IMR-90 (cell line): ENCODE measurements at regions not wholly inside any gene's neighbourhood (a gene's known extent, or its start where the extent isn't known, plus 50 kb on each side); places are given as distances from the start of the nearest gene placed in this dataset.

Experiments used
- CEBPB ChIP-seq: IDR thresholded peaks from 2 replicates; pipeline ENCODE4 v1.6.1; 2012; ENCODE audit warnings: low read depth, low read length, improper control_type of control experiment
- CHD1 ChIP-seq: IDR thresholded peaks from 2 replicates; pipeline ENCODE4 v1.6.1; 2012; ENCODE audit warnings: low read depth, low read length, improper control_type of control experiment
- MAFK ChIP-seq: IDR thresholded peaks from 2 replicates; pipeline ENCODE4 v1.6.1; 2012; ENCODE audit warnings: low read depth, low read length, improper control_type of control experiment
- MXI1 ChIP-seq: IDR thresholded peaks from 2 replicates; pipeline ENCODE4 v1.6.1; 2012; ENCODE audit warnings: low read depth, mild to moderate bottlenecking, low read length, moderate library complexity, borderline replicate concordance
- NFE2L2 ChIP-seq: fragments of 150-350 bp; IDR thresholded peaks from 2 replicates; pipeline ENCODE4 v1.6.1; 2016; ENCODE audit warnings: low read depth, mild to moderate bottlenecking, low read length
- POLR2A ChIP-seq: IDR thresholded peaks from 2 replicates; pipeline ENCODE4 v1.6.1; 2012; ENCODE audit warnings: mild to moderate bottlenecking, low read depth, low read length
- RAD21 ChIP-seq: IDR thresholded peaks from 2 replicates; pipeline ENCODE4 v1.6.1; 2012; ENCODE audit warnings: low read length, improper control_type of control experiment
- RCOR1 ChIP-seq: IDR thresholded peaks from 2 replicates; pipeline ENCODE4 v1.6.1; 2012; ENCODE audit warnings: mild to moderate bottlenecking, low read length, improper control_type of control experiment; ENCODE audit not compliant: insufficient replicate concordance
- RFX5 ChIP-seq: IDR thresholded peaks from 2 replicates; pipeline ENCODE4 v1.8.0; 2012; ENCODE audit warnings: low read depth, mild to moderate bottlenecking, low read length, moderate library complexity
- SMC3 ChIP-seq: fragments of 150-350 bp; IDR thresholded peaks from 2 replicates; pipeline ENCODE4 v1.6.1; 2016; ENCODE audit warnings: low read depth, mild to moderate bottlenecking, antibody characterized with exemption, low read length, moderate library complexity
- TF ChIP-seq, protein P1 (sequence below): conservative IDR thresholded peaks from 2 replicates; pipeline ENCODE4 v1.5.1; 2012; ENCODE audit warnings: mild to moderate bottlenecking, low read depth, low read length, improper control_type of control experiment
- TF ChIP-seq, protein P2 (sequence below): fragments of 150-350 bp; IDR thresholded peaks from 2 replicates; pipeline ENCODE4 v1.6.1; 2017; ENCODE audit warnings: mild to moderate bottlenecking, antibody characterized with exemption, low read length, low read depth
- TF ChIP-seq, protein P3 (sequence below): fragments of 150-350 bp; IDR thresholded peaks from 2 replicates; pipeline ENCODE4 v1.6.1; 2016; ENCODE audit warnings: low read depth, mild to moderate bottlenecking, low read length, moderate library complexity, borderline replicate concordance

DNA sequence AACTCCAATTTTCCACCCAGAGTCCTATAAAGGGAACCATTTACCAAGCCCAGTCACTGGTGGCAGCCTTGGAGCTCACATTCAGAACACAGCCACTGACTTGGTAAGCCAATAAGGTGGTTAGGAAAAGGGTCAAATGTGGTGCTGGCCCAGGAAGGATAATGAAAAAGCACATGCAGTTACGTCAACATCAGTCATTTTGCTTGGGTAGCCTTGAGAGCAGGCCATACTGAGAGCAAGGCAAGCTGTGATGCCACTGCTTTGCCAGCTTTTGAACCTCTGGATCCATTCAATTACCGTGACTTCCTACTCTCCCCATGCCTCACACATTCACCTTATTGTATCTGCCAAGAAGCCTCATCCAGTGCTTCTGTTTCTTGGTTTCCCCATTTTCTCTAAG is 253.6 kb downstream of the OPA1 start:
- TF ChIP-seq, protein P1, sequence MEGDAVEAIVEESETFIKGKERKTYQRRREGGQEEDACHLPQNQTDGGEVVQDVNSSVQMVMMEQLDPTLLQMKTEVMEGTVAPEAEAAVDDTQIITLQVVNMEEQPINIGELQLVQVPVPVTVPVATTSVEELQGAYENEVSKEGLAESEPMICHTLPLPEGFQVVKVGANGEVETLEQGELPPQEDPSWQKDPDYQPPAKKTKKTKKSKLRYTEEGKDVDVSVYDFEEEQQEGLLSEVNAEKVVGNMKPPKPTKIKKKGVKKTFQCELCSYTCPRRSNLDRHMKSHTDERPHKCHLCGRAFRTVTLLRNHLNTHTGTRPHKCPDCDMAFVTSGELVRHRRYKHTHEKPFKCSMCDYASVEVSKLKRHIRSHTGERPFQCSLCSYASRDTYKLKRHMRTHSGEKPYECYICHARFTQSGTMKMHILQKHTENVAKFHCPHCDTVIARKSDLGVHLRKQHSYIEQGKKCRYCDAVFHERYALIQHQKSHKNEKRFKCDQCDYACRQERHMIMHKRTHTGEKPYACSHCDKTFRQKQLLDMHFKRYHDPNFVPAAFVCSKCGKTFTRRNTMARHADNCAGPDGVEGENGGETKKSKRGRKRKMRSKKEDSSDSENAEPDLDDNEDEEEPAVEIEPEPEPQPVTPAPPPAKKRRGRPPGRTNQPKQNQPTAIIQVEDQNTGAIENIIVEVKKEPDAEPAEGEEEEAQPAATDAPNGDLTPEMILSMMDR: no peak
- TF ChIP-seq POLR2A: no peak
- no peak for TF ChIP-seq CEBPB
- no peak for TF ChIP-seq MAFK
- TF ChIP-seq, protein P2, sequence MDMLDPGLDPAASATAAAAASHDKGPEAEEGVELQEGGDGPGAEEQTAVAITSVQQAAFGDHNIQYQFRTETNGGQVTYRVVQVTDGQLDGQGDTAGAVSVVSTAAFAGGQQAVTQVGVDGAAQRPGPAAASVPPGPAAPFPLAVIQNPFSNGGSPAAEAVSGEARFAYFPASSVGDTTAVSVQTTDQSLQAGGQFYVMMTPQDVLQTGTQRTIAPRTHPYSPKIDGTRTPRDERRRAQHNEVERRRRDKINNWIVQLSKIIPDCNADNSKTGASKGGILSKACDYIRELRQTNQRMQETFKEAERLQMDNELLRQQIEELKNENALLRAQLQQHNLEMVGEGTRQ: no peak
- TF ChIP-seq SMC3: no peak
- no peak for TF ChIP-seq RCOR1
- TF ChIP-seq RAD21: no peak
- TF ChIP-seq CHD1: no peak
- no peak for TF ChIP-seq RFX5
- TF ChIP-seq MXI1: no peak
- TF ChIP-seq, protein P3, sequence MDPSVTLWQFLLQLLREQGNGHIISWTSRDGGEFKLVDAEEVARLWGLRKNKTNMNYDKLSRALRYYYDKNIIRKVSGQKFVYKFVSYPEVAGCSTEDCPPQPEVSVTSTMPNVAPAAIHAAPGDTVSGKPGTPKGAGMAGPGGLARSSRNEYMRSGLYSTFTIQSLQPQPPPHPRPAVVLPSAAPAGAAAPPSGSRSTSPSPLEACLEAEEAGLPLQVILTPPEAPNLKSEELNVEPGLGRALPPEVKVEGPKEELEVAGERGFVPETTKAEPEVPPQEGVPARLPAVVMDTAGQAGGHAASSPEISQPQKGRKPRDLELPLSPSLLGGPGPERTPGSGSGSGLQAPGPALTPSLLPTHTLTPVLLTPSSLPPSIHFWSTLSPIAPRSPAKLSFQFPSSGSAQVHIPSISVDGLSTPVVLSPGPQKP: no peak
- TF ChIP-seq NFE2L2: no peak
